ENCODE measurements at regions not wholly inside any gene's neighbourhood (a gene's known extent, or its start where the extent isn't known, plus 50 kb on each side); places are given as distances from the start of the nearest gene placed in this dataset.

DNA sequence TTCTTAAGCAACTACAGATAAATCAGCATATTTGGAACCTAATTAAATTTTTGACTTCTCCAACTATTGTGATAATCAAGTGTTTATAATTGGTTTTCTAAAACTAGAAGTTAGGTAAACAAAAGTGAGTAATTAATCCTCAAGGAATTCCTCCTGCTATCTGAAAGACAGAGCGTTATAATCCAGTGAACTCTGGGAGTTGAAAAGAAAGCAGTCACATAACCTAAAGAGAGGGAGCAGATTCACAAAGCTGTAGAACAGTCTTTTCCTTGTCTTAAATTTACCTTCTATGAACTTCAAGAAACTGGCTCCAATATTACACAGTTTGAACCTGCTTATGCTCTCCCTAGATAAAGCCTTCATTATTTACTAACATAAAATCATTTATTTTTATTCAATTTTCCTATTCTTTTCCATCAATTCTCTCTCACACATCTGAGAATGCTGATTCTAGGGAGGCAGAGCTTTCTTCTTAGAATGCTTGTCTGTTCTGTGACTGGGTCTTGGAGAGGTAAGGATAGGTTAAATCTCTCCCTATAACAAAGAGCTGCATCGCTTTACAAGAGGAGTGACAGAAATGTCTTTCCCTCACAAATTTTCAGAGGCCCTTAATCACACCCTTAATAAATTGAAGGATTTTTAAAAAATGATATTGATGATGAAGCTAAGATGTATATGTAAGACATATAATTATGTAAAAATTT is 132.8 kb downstream of the TUSC7 start (continued):
- no peak for TF ChIP-seq PTBP1 (IDR thresholded peaks at IDR 0.05; ENCODE audit: low read depth, low read length)
- no peak for TF ChIP-seq FOXJ3 (CRISPR knock-in tag; IDR thresholded peaks at IDR 0.05)
- TF ChIP-seq SREBF2 (CRISPR knock-in tag; IDR thresholded peaks at IDR 0.05) = no peak

GRCh38 chr3:116848248-116848829 is 138.8 kb downstream of the TUSC7 start:
- BruUV-seq (replicated peaks) = no TSS peak
- Histone ChIP-seq H3K9ac (ENCODE audit: insufficient read depth in 1 of 2, low read depth in 2 of 2, low read length in 2 of 2) (no peak overlapping the region), H3K36me3 (ENCODE audit: control insufficient read depth, insufficient read depth, low read length) (no peaks in the 10 kb centered on the region), H3K9me1 (ENCODE audit: control insufficient read depth, insufficient read depth, low read length) (no peaks in the 10 kb centered on the region), H3K9me3 (replicated peaks; ENCODE audit: control insufficient read depth, insufficient read depth, low read depth, low read length) (no peaks in the 10 kb centered on the region), H4K20me1 (replicated peaks; ENCODE audit: control insufficient read depth, insufficient read depth, low read length) (no peaks in the 10 kb centered on the region), H3K4me3 (no peak overlapping the region), H3K27me3 (ENCODE audit: control insufficient read depth in 2 of 2, insufficient read depth in 2 of 2, low read length in 2 of 2) (no peaks in the 10 kb centered on the region), H2AFZ (ENCODE audit: low read depth, low read length) (no peak overlapping the region), H3K79me2 (ENCODE audit: control insufficient read depth, insufficient read depth, low read length) (no peaks in the 10 kb centered on the region), H3K27ac (ENCODE audit: extremely low read depth, low read depth, low read length) (no peak overlapping the region), H3K4me1 (replicated peaks in 1 of 2; ENCODE audit: control insufficient read depth in 2 of 2, insufficient read depth in 2 of 2, low read length in 2 of 2) (no peaks in the 10 kb centered on the region), H3K4me2 (ENCODE audit: insufficient read depth, low read length) (no peak overlapping the region)
- POLR2A ChIA-PET = no interaction called here
- DNase-seq (ENCODE audit: extremely low read depth in 1 of 4, low spot score in 3 of 4) (no peak), FAIRE-seq (no peak), ATAC-seq (no peak)
- intact Hi-C loops (cut with micrococcal nuclease) (no loop called here), in situ Hi-C loops (cut with MboI) (no loop called here)
- CTCF ChIA-PET (ENCODE audit: low intra/inter-chr PET ratio) = no interaction called here
- 0% methylated on average over 3 of the region's 3 CpGs for WGBS (ENCODE audit: insufficient coverage, low coverage, missing lambda C conversion rate)
- no peak for TF ChIP-seq SLC30A9 (CRISPR knock-in tag; IDR thresholded peaks at IDR 0.05)
- no peak for TF ChIP-seq C11orf30 (IDR thresholded peaks at IDR 0.05; ENCODE audit: low read depth)
- TF ChIP-seq, protein P1, sequence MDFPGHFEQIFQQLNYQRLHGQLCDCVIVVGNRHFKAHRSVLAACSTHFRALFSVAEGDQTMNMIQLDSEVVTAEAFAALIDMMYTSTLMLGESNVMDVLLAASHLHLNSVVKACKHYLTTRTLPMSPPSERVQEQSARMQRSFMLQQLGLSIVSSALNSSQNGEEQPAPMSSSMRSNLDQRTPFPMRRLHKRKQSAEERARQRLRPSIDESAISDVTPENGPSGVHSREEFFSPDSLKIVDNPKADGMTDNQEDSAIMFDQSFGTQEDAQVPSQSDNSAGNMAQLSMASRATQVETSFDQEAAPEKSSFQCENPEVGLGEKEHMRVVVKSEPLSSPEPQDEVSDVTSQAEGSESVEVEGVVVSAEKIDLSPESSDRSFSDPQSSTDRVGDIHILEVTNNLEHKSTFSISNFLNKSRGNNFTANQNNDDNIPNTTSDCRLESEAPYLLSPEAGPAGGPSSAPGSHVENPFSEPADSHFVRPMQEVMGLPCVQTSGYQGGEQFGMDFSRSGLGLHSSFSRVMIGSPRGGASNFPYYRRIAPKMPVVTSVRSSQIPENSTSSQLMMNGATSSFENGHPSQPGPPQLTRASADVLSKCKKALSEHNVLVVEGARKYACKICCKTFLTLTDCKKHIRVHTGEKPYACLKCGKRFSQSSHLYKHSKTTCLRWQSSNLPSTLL (IDR thresholded peaks at IDR 0.05) = no peak
- TF ChIP-seq HNRNPK (IDR thresholded peaks at IDR 0.05; ENCODE audit: low read depth, low read length, poor library complexity, severe bottlenecking) = no peak
- TF ChIP-seq, protein P2, sequence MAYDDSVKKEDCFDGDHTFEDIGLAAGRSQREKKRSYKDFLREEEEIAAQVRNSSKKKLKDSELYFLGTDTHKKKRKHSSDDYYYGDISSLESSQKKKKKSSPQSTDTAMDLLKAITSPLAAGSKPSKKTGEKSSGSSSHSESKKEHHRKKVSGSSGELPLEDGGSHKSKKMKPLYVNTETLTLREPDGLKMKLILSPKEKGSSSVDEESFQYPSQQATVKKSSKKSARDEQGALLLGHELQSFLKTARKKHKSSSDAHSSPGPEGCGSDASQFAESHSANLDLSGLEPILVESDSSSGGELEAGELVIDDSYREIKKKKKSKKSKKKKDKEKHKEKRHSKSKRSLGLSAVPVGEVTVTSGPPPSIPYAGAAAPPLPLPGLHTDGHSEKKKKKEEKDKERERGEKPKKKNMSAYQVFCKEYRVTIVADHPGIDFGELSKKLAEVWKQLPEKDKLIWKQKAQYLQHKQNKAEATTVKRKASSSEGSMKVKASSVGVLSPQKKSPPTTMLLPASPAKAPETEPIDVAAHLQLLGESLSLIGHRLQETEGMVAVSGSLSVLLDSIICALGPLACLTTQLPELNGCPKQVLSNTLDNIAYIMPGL (CRISPR knock-in tag; IDR thresholded peaks at IDR 0.05) = no peak
- TF ChIP-seq MLX (CRISPR knock-in tag; conservative IDR thresholded peaks at IDR 0.05) = no peak
- TF ChIP-seq RBM22 (IDR thresholded peaks at IDR 0.05; ENCODE audit: low read depth, low read length, poor library complexity, severe bottlenecking) = no peak
- TF ChIP-seq ZFPM2 (CRISPR knock-in tag; IDR thresholded peaks at IDR 0.05) = no peak

All from K562 (cell line).